ENCODE measurements at regions not wholly inside any gene's neighbourhood (a gene's known extent, or its start where the extent isn't known, plus 50 kb on each side); places are given as distances from the start of the nearest gene placed in this dataset.

DNA sequence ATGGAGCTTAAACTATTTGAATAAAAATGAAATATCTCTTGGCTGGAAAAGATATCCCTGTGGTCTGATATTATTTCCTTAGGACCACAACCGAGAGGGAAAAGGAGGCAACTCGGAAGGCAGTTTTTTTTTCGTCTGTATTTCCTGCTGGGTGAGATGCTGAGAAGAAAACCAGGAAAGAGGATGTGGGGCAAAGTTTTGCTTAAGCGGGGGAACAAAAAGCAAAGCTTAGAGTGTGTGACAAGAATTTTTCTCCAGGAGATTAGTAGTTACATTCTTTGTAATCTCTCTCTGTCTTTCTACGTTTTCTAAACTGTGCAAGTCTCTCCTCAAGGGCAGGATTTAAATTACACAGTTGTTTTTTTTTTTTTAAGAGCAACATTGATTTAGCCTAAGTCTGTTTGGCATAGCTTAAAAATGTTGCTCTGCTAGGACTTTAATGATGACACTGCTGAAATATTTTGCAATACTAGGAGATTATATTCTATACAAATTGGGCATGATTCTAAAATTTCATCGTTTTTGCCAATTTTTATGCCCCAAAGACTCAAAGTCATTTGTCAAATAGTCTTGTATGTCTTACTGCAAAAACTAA is 258.5 kb downstream of the KCNS3 start:
- TF ChIP-seq, protein P1, sequence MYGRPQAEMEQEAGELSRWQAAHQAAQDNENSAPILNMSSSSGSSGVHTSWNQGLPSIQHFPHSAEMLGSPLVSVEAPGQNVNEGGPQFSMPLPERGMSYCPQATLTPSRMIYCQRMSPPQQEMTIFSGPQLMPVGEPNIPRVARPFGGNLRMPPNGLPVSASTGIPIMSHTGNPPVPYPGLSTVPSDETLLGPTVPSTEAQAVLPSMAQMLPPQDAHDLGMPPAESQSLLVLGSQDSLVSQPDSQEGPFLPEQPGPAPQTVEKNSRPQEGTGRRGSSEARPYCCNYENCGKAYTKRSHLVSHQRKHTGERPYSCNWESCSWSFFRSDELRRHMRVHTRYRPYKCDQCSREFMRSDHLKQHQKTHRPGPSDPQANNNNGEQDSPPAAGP (tag by site-specific recombination; IDR thresholded peaks at IDR 0.05) = no peak
- TF ChIP-seq, protein P2, sequence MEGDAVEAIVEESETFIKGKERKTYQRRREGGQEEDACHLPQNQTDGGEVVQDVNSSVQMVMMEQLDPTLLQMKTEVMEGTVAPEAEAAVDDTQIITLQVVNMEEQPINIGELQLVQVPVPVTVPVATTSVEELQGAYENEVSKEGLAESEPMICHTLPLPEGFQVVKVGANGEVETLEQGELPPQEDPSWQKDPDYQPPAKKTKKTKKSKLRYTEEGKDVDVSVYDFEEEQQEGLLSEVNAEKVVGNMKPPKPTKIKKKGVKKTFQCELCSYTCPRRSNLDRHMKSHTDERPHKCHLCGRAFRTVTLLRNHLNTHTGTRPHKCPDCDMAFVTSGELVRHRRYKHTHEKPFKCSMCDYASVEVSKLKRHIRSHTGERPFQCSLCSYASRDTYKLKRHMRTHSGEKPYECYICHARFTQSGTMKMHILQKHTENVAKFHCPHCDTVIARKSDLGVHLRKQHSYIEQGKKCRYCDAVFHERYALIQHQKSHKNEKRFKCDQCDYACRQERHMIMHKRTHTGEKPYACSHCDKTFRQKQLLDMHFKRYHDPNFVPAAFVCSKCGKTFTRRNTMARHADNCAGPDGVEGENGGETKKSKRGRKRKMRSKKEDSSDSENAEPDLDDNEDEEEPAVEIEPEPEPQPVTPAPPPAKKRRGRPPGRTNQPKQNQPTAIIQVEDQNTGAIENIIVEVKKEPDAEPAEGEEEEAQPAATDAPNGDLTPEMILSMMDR (tag by site-specific recombination; IDR thresholded peaks at IDR 0.05) = no peak
- TF ChIP-seq ZFP37 (tag by site-specific recombination; IDR thresholded peaks at IDR 0.05) (no peak), KLF7 (tag by site-specific recombination; IDR thresholded peaks at IDR 0.05; ENCODE audit: borderline replicate concordance) (no peak), MYNN (tag by site-specific recombination; IDR thresholded peaks at IDR 0.05; ENCODE audit: borderline replicate concordance) (no peak), KLF8 (tag by site-specific recombination; IDR thresholded peaks at IDR 0.05) (no peak)
- TF ChIP-seq, protein P3, sequence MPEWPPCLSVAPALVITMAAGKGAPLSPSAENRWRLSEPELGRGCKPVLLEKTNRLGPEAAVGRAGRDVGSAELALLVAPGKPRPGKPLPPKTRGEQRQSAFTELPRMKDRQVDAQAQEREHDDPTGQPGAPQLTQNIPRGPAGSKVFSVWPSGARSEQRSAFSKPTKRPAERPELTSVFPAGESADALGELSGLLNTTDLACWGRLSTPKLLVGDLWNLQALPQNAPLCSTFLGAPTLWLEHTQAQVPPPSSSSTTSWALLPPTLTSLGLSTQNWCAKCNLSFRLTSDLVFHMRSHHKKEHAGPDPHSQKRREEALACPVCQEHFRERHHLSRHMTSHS (tag by site-specific recombination; IDR thresholded peaks at IDR 0.05) = no peak

Measured in HEK293 (cell line).